Thymus (tissue), 11 donors: ENCODE measurements at regions not wholly inside any gene's neighbourhood (a gene's known extent, or its start where the extent isn't known, plus 50 kb on each side); places are given as distances from the start of the nearest gene placed in this dataset.

ENCODE experiments used
- DNase-seq, 9 donors: peaks; one replicate each; pipeline ENCODE4 v3.0.0-alpha.2; 2013; ENCODE audit warnings: low spot score in 9 of 9, low read depth in 6 of 9, missing footprints in 1 of 9
- H3K27ac ChIP-seq, 2 donors: one replicate each; pipeline ENCODE4 v1.5.1; 2013; ENCODE audit warnings: control low read depth in 1 of 2, low read depth in 1 of 2, low read length in 1 of 2, mild to moderate bottlenecking in 1 of 2, moderate library complexity in 1 of 2
- H3K27me3 ChIP-seq, 2 donors: one replicate each; pipeline ENCODE4 v1.5.1; 2013; ENCODE audit warnings: low read length in 1 of 2; ENCODE audit not compliant: control insufficient read depth in 2 of 2, insufficient read depth in 1 of 2
- H3K36me3 ChIP-seq, 2 donors: one replicate each; pipeline ENCODE4 v1.5.1; 2013; ENCODE audit warnings: low read length in 1 of 2, mild to moderate bottlenecking in 1 of 2, moderate library complexity in 1 of 2; ENCODE audit not compliant: control insufficient read depth in 2 of 2, insufficient read depth in 2 of 2
- H3K4me1 ChIP-seq, 2 donors: one replicate each; pipeline ENCODE4 v1.5.1; 2013; ENCODE audit warnings: low read length in 2 of 2; ENCODE audit not compliant: control insufficient read depth in 2 of 2, insufficient read depth in 2 of 2
- H3K4me3 ChIP-seq, 2 donors: one replicate each; pipeline ENCODE4 v1.5.1; 2013; ENCODE audit warnings: low read length in 2 of 2, control low read depth in 1 of 2, mild to moderate bottlenecking in 1 of 2
- H3K9me3 ChIP-seq, 2 donors: one replicate each; pipeline ENCODE4 v1.5.1; 2013; ENCODE audit warnings: low read length in 1 of 2, mild to moderate bottlenecking in 1 of 2; ENCODE audit not compliant: control insufficient read depth in 2 of 2, insufficient read depth in 1 of 2
- WGBS: extraction: QIAGEN DNeasy Blood & Tissue Kit; methylation state at CpG from one replicate; pipeline ENCODE4 v1.1.7; 2013; 5-methylcytosine and 5-hydroxymethylcytosine counted together
- donor health status: healthy.

GRCh38 chr12:113569806-113570205 lies 98.1 kb upstream of the LHX5 start:
- H3K9me3 ChIP-seq = no peaks in the 10 kb centered on the region
- no peak for DNase-seq
- 67% methylated on average over 17 of the region's 17 CpGs for WGBS
- no peak overlapping the region for H3K4me3 ChIP-seq
- H3K4me1 ChIP-seq = no peaks in the 10 kb centered on the region
- H3K27me3 ChIP-seq = peaks cover 0 to 9% of the 10 kb centered on the region in 2 donors
- H3K27ac ChIP-seq = no peak overlapping the region
- H3K36me3 ChIP-seq = no peaks in the 10 kb centered on the region

- Histone ChIP-seq H3K4me3 (no peak overlapping the region), H3K27ac (no peak overlapping the region), H3K4me1 (no peaks in the 10 kb centered on the region), H3K36me3 (no peaks in the 10 kb centered on the region), H3K27me3 (peaks cover 0 to 9% of the 10 kb centered on the region in 2 donors), H3K9me3 (no peaks in the 10 kb centered on the region)
- no peak for DNase-seq
- WGBS = 95% methylated on average over 2 of the region's 2 CpGs
Measured at GRCh38 chr12:113568021-113568420, 96.3 kb upstream of the LHX5 start.

GRCh38 chr12:113565368-113565767 lies 93.7 kb upstream of the LHX5 start:
- Histone ChIP-seq H3K4me1 (no peaks in the 10 kb centered on the region), H3K27me3 (peaks cover 0 to 9% of the 10 kb centered on the region in 2 donors), H3K27ac (no peak overlapping the region), H3K36me3 (no peaks in the 10 kb centered on the region), H3K9me3 (no peaks in the 10 kb centered on the region), H3K4me3 (no peak overlapping the region)
- 20% methylated on average over 8 of the region's 8 CpGs for WGBS
- no peak for DNase-seq

GRCh38 chr12:113561068-113561780 lies 89.6 kb upstream of the LHX5 start:
- Histone ChIP-seq H3K4me3 (no peak overlapping the region), H3K27me3 (peaks cover 0 to 7% of the 10 kb centered on the region in 2 donors), H3K9me3 (no peaks in the 10 kb centered on the region), H3K27ac (no peak overlapping the region), H3K4me1 (no peaks in the 10 kb centered on the region), H3K36me3 (no peaks in the 10 kb centered on the region)
- no peak for DNase-seq
- 79% methylated on average over 18 of the region's 18 CpGs for WGBS

GRCh38 chr12:113559466-113559865 lies 87.8 kb upstream of the LHX5 start:
- 92% methylated on average over 2 of the region's 2 CpGs for WGBS
- no peaks in the 10 kb centered on the region for H3K27me3 ChIP-seq
- DNase-seq = no peak

GRCh38 chr12:113555226-113555625 lies 83.6 kb upstream of the LHX5 start:
- no peaks in the 10 kb centered on the region for H3K4me1 ChIP-seq
- H3K27ac ChIP-seq = no peak overlapping the region
- H3K4me3 ChIP-seq = no peak overlapping the region
- no peaks in the 10 kb centered on the region for H3K27me3 ChIP-seq
- no peak for DNase-seq
- H3K9me3 ChIP-seq = no peaks in the 10 kb centered on the region
- WGBS = 87% methylated on average over 7 of the region's 7 CpGs
- H3K36me3 ChIP-seq = no peaks in the 10 kb centered on the region

More at GRCh38 chr12:113559466-113559865, 87.8 kb upstream of the LHX5 start:
- H3K9me3 ChIP-seq = no peaks in the 10 kb centered on the region
- no peaks in the 10 kb centered on the region for H3K36me3 ChIP-seq
- H3K4me3 ChIP-seq = no peak overlapping the region
- H3K4me1 ChIP-seq = no peaks in the 10 kb centered on the region
- no peak overlapping the region for H3K27ac ChIP-seq

GRCh38 chr12:113552760-113553159 lies 81.1 kb upstream of the LHX5 start:
- no peaks in the 10 kb centered on the region for H3K4me1 ChIP-seq
- no peaks in the 10 kb centered on the region for H3K9me3 ChIP-seq
- H3K27ac ChIP-seq = no peak overlapping the region
- WGBS = 91% methylated on average over 8 of the region's 8 CpGs
- H3K27me3 ChIP-seq = no peaks in the 10 kb centered on the region
- H3K4me3 ChIP-seq = no peak overlapping the region
- DNase-seq = no peak
- no peaks in the 10 kb centered on the region for H3K36me3 ChIP-seq

- Histone ChIP-seq H3K36me3 (no peaks in the 10 kb centered on the region), H3K4me3 (no peak overlapping the region), H3K4me1 (no peaks in the 10 kb centered on the region), H3K27me3 (peaks cover 0 to 6% of the 10 kb centered on the region in 2 donors), H3K9me3 (no peaks in the 10 kb centered on the region), H3K27ac (no peak overlapping the region)
- WGBS = 94% methylated on average over 4 of the region's 4 CpGs
- no peak for DNase-seq
Measured at GRCh38 chr12:113551563-113551962, 79.9 kb upstream of the LHX5 start.

GRCh38 chr12:113548467-113548866 lies 76.8 kb upstream of the LHX5 start:
- no peak for DNase-seq

More at GRCh38 chr12:113548467-113548866, 76.8 kb upstream of the LHX5 start:
- peaks cover 0 to 6% of the 10 kb centered on the region in 2 donors for H3K27me3 ChIP-seq
- H3K9me3 ChIP-seq = no peaks in the 10 kb centered on the region
- WGBS = 94% methylated on average over 2 of the region's 2 CpGs
- H3K4me3 ChIP-seq = no peak overlapping the region
- no peaks in the 10 kb centered on the region for H3K36me3 ChIP-seq
- no peaks in the 10 kb centered on the region for H3K4me1 ChIP-seq
- H3K27ac ChIP-seq = no peak overlapping the region
